ENCODE measurements at regions not wholly inside any gene's neighbourhood (a gene's known extent, or its start where the extent isn't known, plus 50 kb on each side); places are given as distances from the start of the nearest gene placed in this dataset.

GRCh38 chr2:177124371-177124770 lies 88.2 kb upstream of the HNRNPA3 start:
- Histone ChIP-seq H3K36me3 (ENCODE audit: control insufficient read depth, insufficient read depth, low read length) (no peaks in the 10 kb centered on the region), H3K4me3 (ENCODE audit: low read depth, low read length) (no peak overlapping the region), H3K27me3 (ENCODE audit: control insufficient read depth, insufficient read depth, low read length) (no peaks in the 10 kb centered on the region)
- ChIA-PET POLR2A (no interaction called here), CTCF (no interaction called here)
- no peak for TF ChIP-seq CTCF (IDR thresholded peaks at IDR 0.05; ENCODE audit: insufficient read depth, low read depth, low read length)
- no peak for DNase-seq (ENCODE audit: low read depth)

GRCh38 chr2:177127821-177128220 lies 84.8 kb upstream of the HNRNPA3 start:
- CTCF ChIA-PET, result interaction anchor here (1.2 kb wide), 1 partner anchor 136 kb away, joined by 3 read pairs; no protein-coding TSS in a partner anchor
- POLR2A ChIA-PET, result no interaction called here
- TF ChIP-seq CTCF (IDR thresholded peaks at IDR 0.05; ENCODE audit: insufficient read depth, low read depth, low read length), result no peak
- Histone ChIP-seq H3K4me3 (ENCODE audit: low read depth, low read length) (no peak overlapping the region), H3K36me3 (ENCODE audit: control insufficient read depth, insufficient read depth, low read length) (no peaks in the 10 kb centered on the region), H3K27me3 (ENCODE audit: control insufficient read depth, insufficient read depth, low read length) (no peaks in the 10 kb centered on the region; the same call in 1 of the 2 replicates)
- DNase-seq (ENCODE audit: low read depth), result no peak

- H3K27me3 ChIP-seq (ENCODE audit: control insufficient read depth, insufficient read depth, low read length), result no peaks in the 10 kb centered on the region; the same call in 1 of the 2 replicates
- ChIA-PET CTCF (interaction anchor here (0.6 to 1.5 kb wide), 2 partner anchors 17 to 19 kb away, joined by 3 to 6 read pairs; no protein-coding TSS in a partner anchor), POLR2A (no interaction called here)
- TF ChIP-seq CTCF (IDR thresholded peaks at IDR 0.05; ENCODE audit: insufficient read depth, low read depth, low read length), result no peak
- no peak overlapping the region for H3K4me3 ChIP-seq (ENCODE audit: low read depth, low read length)
- DNase-seq (ENCODE audit: low read depth), result no peak
- no peaks in the 10 kb centered on the region for H3K36me3 ChIP-seq (ENCODE audit: control insufficient read depth, insufficient read depth, low read length)
These were observed 83.0 kb upstream of the HNRNPA3 start for GRCh38 chr2:177129610-177130009.

GRCh38 chr2:177131858-177132257 lies 80.7 kb upstream of the HNRNPA3 start:
- no peak for DNase-seq (ENCODE audit: low read depth)
- CTCF ChIA-PET, result interaction anchor here (1.5 kb wide), 1 partner anchor 8 kb away, joined by 3 read pairs; no protein-coding TSS in a partner anchor
- H3K27me3 ChIP-seq (ENCODE audit: control insufficient read depth, insufficient read depth, low read length), result no peaks in the 10 kb centered on the region; the same call in 1 of the 2 replicates
- H3K4me3 ChIP-seq (ENCODE audit: low read depth, low read length), result no peak overlapping the region
- no peaks in the 10 kb centered on the region for H3K36me3 ChIP-seq (ENCODE audit: control insufficient read depth, insufficient read depth, low read length)
- no peak for TF ChIP-seq CTCF (IDR thresholded peaks at IDR 0.05; ENCODE audit: insufficient read depth, low read depth, low read length)
- POLR2A ChIA-PET, result no interaction called here

- DNase-seq (ENCODE audit: low read depth), result no peak
- peaks cover 2% of the 10 kb centered on the region; the same call in 1 of the 2 replicates for H3K27me3 ChIP-seq (ENCODE audit: control insufficient read depth, insufficient read depth, low read length)
- TF ChIP-seq CTCF (IDR thresholded peaks at IDR 0.05; ENCODE audit: insufficient read depth, low read depth, low read length), result no peak
- no peaks in the 10 kb centered on the region for H3K36me3 ChIP-seq (ENCODE audit: control insufficient read depth, insufficient read depth, low read length)
- CTCF ChIA-PET, result no interaction called here
- POLR2A ChIA-PET, result no interaction called here
- no peak overlapping the region for H3K4me3 ChIP-seq (ENCODE audit: low read depth, low read length)
These were observed 73.8 kb upstream of the HNRNPA3 start for GRCh38 chr2:177138823-177139222.
